ENCODE measurements at regions not wholly inside any gene's neighbourhood (a gene's known extent, or its start where the extent isn't known, plus 50 kb on each side); places are given as distances from the start of the nearest gene placed in this dataset.

DNA sequence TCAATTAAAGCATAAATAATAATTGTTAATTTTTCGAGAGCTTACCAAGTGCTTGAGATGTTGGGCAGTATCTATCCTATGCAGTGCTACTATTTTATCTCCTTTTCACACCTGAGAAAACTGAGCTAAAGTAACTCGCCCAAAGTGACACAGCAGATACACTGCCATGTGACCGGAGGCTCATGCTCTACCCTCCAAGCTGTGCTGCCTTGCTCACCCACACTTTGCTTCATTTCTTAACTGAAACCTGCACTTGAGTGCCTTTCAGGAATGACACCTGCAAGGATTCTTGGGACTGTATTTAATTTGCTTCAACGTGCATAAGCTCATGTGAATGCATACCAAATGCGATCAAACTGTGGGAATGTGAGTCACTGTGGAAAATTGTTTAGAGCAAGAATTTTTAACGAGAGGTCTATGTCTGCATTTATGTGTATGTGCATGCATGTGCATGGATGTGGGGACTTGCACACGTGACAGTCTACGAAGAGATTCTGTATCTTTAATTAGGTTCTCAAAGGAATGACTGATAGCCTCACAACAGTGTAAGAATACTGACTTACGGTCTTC, 119.2 kb downstream of the ADCYAP1R1 start:
- WGBS, 2 donors (ENCODE audit: low coverage in 1 of 2): 76 to 86% methylated on average over 6 to 9 of the region's 9 CpGs
- Histone ChIP-seq H3K36me3 (no peaks in the 10 kb centered on the region), H3K27me3 (peaks cover 24% of the 10 kb centered on the region), H3K4me3 (no peak overlapping the region), H3K27ac (no peak overlapping the region), H3K4me1 (no peaks in the 10 kb centered on the region), H3K9me3 (no peaks in the 10 kb centered on the region)
- TF ChIP-seq POLR2AphosphoS5 (IDR thresholded peaks at IDR 0.05) (no peak), POLR2A (IDR thresholded peaks at IDR 0.05) (no peak), EP300 (IDR thresholded peaks at IDR 0.05) (no peak)
- TF ChIP-seq, protein P1, sequence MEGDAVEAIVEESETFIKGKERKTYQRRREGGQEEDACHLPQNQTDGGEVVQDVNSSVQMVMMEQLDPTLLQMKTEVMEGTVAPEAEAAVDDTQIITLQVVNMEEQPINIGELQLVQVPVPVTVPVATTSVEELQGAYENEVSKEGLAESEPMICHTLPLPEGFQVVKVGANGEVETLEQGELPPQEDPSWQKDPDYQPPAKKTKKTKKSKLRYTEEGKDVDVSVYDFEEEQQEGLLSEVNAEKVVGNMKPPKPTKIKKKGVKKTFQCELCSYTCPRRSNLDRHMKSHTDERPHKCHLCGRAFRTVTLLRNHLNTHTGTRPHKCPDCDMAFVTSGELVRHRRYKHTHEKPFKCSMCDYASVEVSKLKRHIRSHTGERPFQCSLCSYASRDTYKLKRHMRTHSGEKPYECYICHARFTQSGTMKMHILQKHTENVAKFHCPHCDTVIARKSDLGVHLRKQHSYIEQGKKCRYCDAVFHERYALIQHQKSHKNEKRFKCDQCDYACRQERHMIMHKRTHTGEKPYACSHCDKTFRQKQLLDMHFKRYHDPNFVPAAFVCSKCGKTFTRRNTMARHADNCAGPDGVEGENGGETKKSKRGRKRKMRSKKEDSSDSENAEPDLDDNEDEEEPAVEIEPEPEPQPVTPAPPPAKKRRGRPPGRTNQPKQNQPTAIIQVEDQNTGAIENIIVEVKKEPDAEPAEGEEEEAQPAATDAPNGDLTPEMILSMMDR (IDR thresholded peaks at IDR 0.05): no peak
- ATAC-seq: no peak
